ENCODE measurements at regions not wholly inside any gene's neighbourhood (a gene's known extent, or its start where the extent isn't known, plus 50 kb on each side); places are given as distances from the start of the nearest gene placed in this dataset.

DNA sequence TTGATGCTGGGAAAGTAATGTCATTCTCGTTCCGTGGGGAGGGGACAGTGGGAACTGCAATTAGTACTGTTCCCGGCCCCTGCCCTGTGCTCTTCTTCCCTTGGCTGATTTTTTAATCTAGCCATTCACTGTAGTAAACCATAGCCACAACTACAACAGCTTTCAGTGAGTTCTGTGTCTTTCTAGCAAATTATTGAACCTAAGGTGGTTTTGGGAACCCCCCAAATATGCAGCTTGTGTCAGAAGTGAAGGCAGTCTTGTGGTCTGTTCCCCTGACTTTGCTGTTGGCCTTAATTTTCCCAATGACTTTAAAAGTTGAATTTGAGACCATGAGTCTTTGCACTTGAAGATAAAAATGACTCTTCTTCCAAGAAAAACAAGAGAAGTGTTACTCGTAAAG is 114.3 kb upstream of the ETV6 start:
- TF ChIP-seq CTCF (conservative IDR thresholded peaks at IDR 0.05 in 1 of 2, IDR thresholded peaks at IDR 0.05 in 1 of 2; ENCODE audit: low read depth in 1 of 2, low read length in 2 of 2), result no peak
- no peak for TF ChIP-seq EZH2 (IDR thresholded peaks at IDR 0.05; ENCODE audit: low read length, missing control alignments)
